Tibial nerve (tissue), 4 donors: ENCODE measurements at regions not wholly inside any gene's neighbourhood (a gene's known extent, or its start where the extent isn't known, plus 50 kb on each side); places are given as distances from the start of the nearest gene placed in this dataset.

Experiments used
- EP300 ChIP-seq, 2 donors: sonication (generic); formaldehyde crosslinking; IDR thresholded peaks; one replicate each; pipeline ENCODE4 v1.6.1; 2017; ENCODE audit warnings: antibody characterized with exemption in 2 of 2, mild to moderate bottlenecking in 1 of 2
- POLR2A ChIP-seq, 2 donors: fragments of 450-650 bp; IDR thresholded peaks; one replicate each; pipeline ENCODE4 v1.6.1; 2017; ENCODE audit warnings: antibody characterized with exemption in 2 of 2, mild to moderate bottlenecking in 2 of 2, moderate library complexity in 2 of 2
- TF ChIP-seq, protein P1 (sequence below), 5 experiments: fragments of 200-600 bp in 3 of 5; fragments of 450-650 bp in 2 of 5; sonication (generic) in 3 of 5; IDR thresholded peaks; one replicate each; pipeline ENCODE4 v1.5.1; 2016 to 2019; ENCODE audit warnings: antibody characterized with exemption in 5 of 5, mild to moderate bottlenecking in 3 of 5, moderate library complexity in 2 of 5

DNA sequence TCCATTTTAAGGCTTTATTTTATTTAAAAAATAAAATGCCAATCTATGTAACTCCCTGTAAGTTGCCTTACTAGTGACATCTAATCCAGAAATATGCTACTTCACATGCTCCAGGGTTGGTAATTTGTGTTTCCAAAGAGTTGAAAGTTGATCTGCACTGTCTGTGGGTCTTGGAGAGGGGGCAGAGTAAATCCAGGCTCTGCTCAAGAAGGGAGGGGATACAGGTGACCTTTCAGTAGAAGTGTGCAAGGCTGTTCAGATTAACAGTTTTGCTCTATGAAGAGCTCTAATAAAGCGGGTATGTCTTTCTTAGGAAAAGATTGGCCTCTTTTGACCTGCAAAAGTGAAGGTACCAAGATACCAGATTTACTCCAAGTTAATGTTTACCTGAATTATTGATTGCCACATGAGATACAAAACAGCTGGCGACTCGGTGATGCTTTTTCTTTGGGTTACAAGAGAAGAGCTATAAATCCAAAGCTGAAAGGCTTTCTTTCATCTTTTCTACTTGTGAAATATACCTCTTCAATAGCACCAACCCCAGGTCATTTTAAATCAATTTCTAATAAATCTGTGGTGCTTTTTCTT, 75.6 kb upstream of the FLRT2 start:
- TF ChIP-seq, protein P1, sequence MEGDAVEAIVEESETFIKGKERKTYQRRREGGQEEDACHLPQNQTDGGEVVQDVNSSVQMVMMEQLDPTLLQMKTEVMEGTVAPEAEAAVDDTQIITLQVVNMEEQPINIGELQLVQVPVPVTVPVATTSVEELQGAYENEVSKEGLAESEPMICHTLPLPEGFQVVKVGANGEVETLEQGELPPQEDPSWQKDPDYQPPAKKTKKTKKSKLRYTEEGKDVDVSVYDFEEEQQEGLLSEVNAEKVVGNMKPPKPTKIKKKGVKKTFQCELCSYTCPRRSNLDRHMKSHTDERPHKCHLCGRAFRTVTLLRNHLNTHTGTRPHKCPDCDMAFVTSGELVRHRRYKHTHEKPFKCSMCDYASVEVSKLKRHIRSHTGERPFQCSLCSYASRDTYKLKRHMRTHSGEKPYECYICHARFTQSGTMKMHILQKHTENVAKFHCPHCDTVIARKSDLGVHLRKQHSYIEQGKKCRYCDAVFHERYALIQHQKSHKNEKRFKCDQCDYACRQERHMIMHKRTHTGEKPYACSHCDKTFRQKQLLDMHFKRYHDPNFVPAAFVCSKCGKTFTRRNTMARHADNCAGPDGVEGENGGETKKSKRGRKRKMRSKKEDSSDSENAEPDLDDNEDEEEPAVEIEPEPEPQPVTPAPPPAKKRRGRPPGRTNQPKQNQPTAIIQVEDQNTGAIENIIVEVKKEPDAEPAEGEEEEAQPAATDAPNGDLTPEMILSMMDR (IDR thresholded peaks at IDR 0.05): no peak
- TF ChIP-seq POLR2A (IDR thresholded peaks at IDR 0.05) (no peak), EP300 (IDR thresholded peaks at IDR 0.05) (no peak)
